B cell (primary cell): ENCODE measurements at regions not wholly inside any gene's neighbourhood (a gene's known extent, or its start where the extent isn't known, plus 50 kb on each side); places are given as distances from the start of the nearest gene placed in this dataset.

Experiments used
- ATAC-seq: fragments of 200-7000 bp; cut with Tn5 transposase; one replicate; pipeline ENCODE4 v1.10.0; 2021; ENCODE audit warnings: low read depth, mild to moderate bottlenecking, moderate number of reproducible peaks, moderate library complexity
- CTCF ChIA-PET: fragments of 350-600 bp; sonication (Branson Sonifier 250); formaldehyde crosslinking; loops from one replicate; lab custom pipeline; 2021; ENCODE audit warnings: antibody characterized with exemption, inconsistent platforms; lab: Charles Lee
- POLR2A ChIA-PET: fragments of 350-600 bp; sonication (Branson Sonifier 250); formaldehyde crosslinking; loops from one replicate; lab custom pipeline; 2021; ENCODE audit warnings: antibody characterized with exemption; lab: Charles Lee
- DNase-seq: peaks from one replicate; pipeline ENCODE4 v3.0.0; 2013
- H2AFZ ChIP-seq: 2 replicates; pipeline ENCODE4 v1.6.1; 2012; ENCODE audit warnings: mild to moderate bottlenecking, low read depth, low read length; ENCODE audit not compliant: insufficient read depth, poor library complexity, severe bottlenecking
- H3K27ac ChIP-seq, 2 donors: 1 replicate in 1 of 2; 2 replicates in 1 of 2; pipeline ENCODE4 v1.5.1; 2012 to 2013; ENCODE audit warnings: low read length in 2 of 2, mild to moderate bottlenecking in 2 of 2, moderate library complexity in 1 of 2
- H3K27me3 ChIP-seq, 4 experiments: fragments of 200-600 bp in 1 of 4; sonication (generic) in 1 of 4; replicated peaks in 1 of 4; 1 replicate in 2 of 4; 2 replicates in 2 of 4; pipeline versions ENCODE4 v1.6.1 to v1.7.0; 2013 to 2016; ENCODE audit warnings: low read length in 3 of 4, mild to moderate bottlenecking in 2 of 4, mixed read lengths in 1 of 4, moderate library complexity in 1 of 4; ENCODE audit not compliant: insufficient read depth in 4 of 4, control insufficient read depth in 3 of 4; ENCODE audit errors: control extremely low read depth in 1 of 4
- H3K36me3 ChIP-seq, 2 experiments: replicated peaks in 1 of 2; 1 replicate in 1 of 2; 2 replicates in 1 of 2; pipeline versions ENCODE4 v1.6.1 to v1.7.1; 2013; ENCODE audit warnings: low read length in 1 of 2; ENCODE audit not compliant: insufficient read depth in 2 of 2, control insufficient read depth in 1 of 2; ENCODE audit errors: control extremely low read depth in 1 of 2, extremely low read depth in 1 of 2
- H3K4me1 ChIP-seq, 2 donors: fragments of 200-600 bp in 1 of 2; sonication (generic) in 1 of 2; 1 replicate in 1 of 2; 2 replicates in 1 of 2; pipeline versions ENCODE4 v1.5.1 to v1.6.1; 2013 to 2017; ENCODE audit warnings: low read length in 2 of 2; ENCODE audit not compliant: control insufficient read depth in 2 of 2, insufficient read depth in 2 of 2
- H3K4me2 ChIP-seq: replicated peaks from 2 replicates; pipeline ENCODE3; 2012; ENCODE audit warnings: mild to moderate bottlenecking, low read depth, low read length; ENCODE audit not compliant: poor library complexity, severe bottlenecking
- H3K4me3 ChIP-seq, 5 experiments: fragments of 200-600 bp in 1 of 5; sonication (generic) in 1 of 5; 1 replicate in 3 of 5; 2 replicates in 2 of 5; pipeline versions ENCODE4 v1.5.1 to v1.7.0; 2011 to 2016; ENCODE audit warnings: low read length in 4 of 5, mild to moderate bottlenecking in 4 of 5, low read depth in 2 of 5, control low read depth in 1 of 5, moderate library complexity in 1 of 5; ENCODE audit not compliant: insufficient read depth in 1 of 5; ENCODE audit errors: control extremely low read depth in 1 of 5, extremely low read depth in 1 of 5
- H3K79me2 ChIP-seq: fragments of 200-600 bp; sonication (generic); one replicate; pipeline ENCODE4 v1.6.0; 2016; ENCODE audit warnings: low read length; ENCODE audit not compliant: control insufficient read depth, insufficient read depth
- H3K9ac ChIP-seq: fragments of 200-600 bp; sonication (generic); 2 replicates; pipeline ENCODE4 v1.6.1; 2017; ENCODE audit warnings: mild to moderate bottlenecking, low read length, moderate library complexity
- H3K9me3 ChIP-seq, 3 donors: one replicate each; pipeline versions ENCODE4 v1.6.1 to v1.7.1; 2013; ENCODE audit warnings: low read length in 2 of 3; ENCODE audit not compliant: control insufficient read depth in 2 of 3, insufficient read depth in 1 of 3; ENCODE audit errors: control extremely low read depth in 1 of 3
- H4K20me1 ChIP-seq: 2 replicates; pipeline ENCODE4 v1.6.0; 2012; ENCODE audit warnings: mild to moderate bottlenecking, low read length; ENCODE audit not compliant: insufficient read depth, control insufficient read depth, poor library complexity, severe bottlenecking
- H3K27ac Mint-ChIP-seq: one replicate; pipeline ENCODE4 v1.8.0; 2021; ENCODE audit warnings: mixed read lengths
- H3K27me3 Mint-ChIP-seq: one replicate; pipeline ENCODE4 v1.8.0; 2021; ENCODE audit warnings: mixed read lengths
- H3K4me1 Mint-ChIP-seq: one replicate; pipeline ENCODE4 v1.8.0; 2021; ENCODE audit warnings: mixed read lengths
- H3K4me3 Mint-ChIP-seq: one replicate; pipeline ENCODE4 v1.8.0; 2021; ENCODE audit warnings: mixed read lengths
- H3K9me3 Mint-ChIP-seq: one replicate; pipeline ENCODE4 v1.8.0; 2022; ENCODE audit warnings: mixed read lengths; ENCODE audit not compliant: insufficient read depth
- CTCF ChIP-seq: fragments of 200-600 bp; IDR thresholded peaks from one replicate; pipeline ENCODE4 v1.8.0; 2022; ENCODE audit warnings: antibody characterized with exemption, mild to moderate bottlenecking
- EZH2 ChIP-seq: IDR thresholded peaks from 2 replicates; pipeline ENCODE4 v1.6.1; 2012; ENCODE audit warnings: borderline replicate concordance, low read depth, mild to moderate bottlenecking, moderate library complexity, low read length; ENCODE audit not compliant: insufficient read depth, poor library complexity, severe bottlenecking
- WGBS: methylation state at CpG from one replicate; pipeline ENCODE4 v1.1.5; 2013; ENCODE audit warnings: missing lambda C conversion rate; ENCODE audit not compliant: insufficient coverage; 5-methylcytosine and 5-hydroxymethylcytosine counted together
- intact Hi-C: fragments of 100-400 bp; cut with micrococcal nuclease; formaldehyde crosslinking; loops from one replicate; pipeline ENCODE4 v1.10.0; 2022

- WGBS = 100% methylated on average over 1 of the region's 1 CpG
- Histone ChIP-seq H3K27ac (no peak overlapping the region), H3K4me1 (no peaks in the 10 kb centered on the region), H3K4me2 (no peak overlapping the region), H2AFZ (no peak overlapping the region), H3K36me3 (no peaks in the 10 kb centered on the region), H3K79me2 (no peaks in the 10 kb centered on the region), H3K4me3 (no peak overlapping the region), H3K9ac (no peak overlapping the region), H3K9me3 (peaks cover 0 to 4% (median 2%) of the 10 kb centered on the region in 3 donors), H4K20me1 (no peaks in the 10 kb centered on the region), H3K27me3 (no peaks in the 10 kb centered on the region)
- ChIA-PET CTCF (no interaction called here), POLR2A (no interaction called here)
- Mint-ChIP-seq H3K4me1 (no peaks in the 10 kb centered on the region), H3K27ac (no peak overlapping the region), H3K27me3 (no peaks in the 10 kb centered on the region), H3K4me3 (no peak overlapping the region), H3K9me3 (peaks cover 3% of the 10 kb centered on the region)
- TF ChIP-seq CTCF = no peak
- TF ChIP-seq EZH2 = no peak
- DNase-seq (no peak), ATAC-seq (no peak)
- intact Hi-C loops = no loop called here
Measured at GRCh38 chr2:52668724-52669123, 1098.9 kb upstream of the CHAC2 start.

GRCh38 chr2:52659546-52659945 is 1108.1 kb upstream of the CHAC2 start:
- Mint-ChIP-seq H3K4me3 (no peak overlapping the region), H3K27me3 (no peaks in the 10 kb centered on the region), H3K4me1 (no peaks in the 10 kb centered on the region), H3K9me3 (no peaks in the 10 kb centered on the region), H3K27ac (no peak overlapping the region)
- ChIA-PET CTCF (no interaction called here), POLR2A (no interaction called here)
- Histone ChIP-seq H3K4me2 (no peak overlapping the region), H3K79me2 (no peaks in the 10 kb centered on the region), H3K27me3 (no peaks in the 10 kb centered on the region), H3K27ac (no peak overlapping the region), H3K36me3 (no peaks in the 10 kb centered on the region), H3K9ac (no peak overlapping the region), H3K9me3 (peaks cover 0 to 6% (median 0%) of the 10 kb centered on the region in 3 donors), H2AFZ (no peak overlapping the region), H4K20me1 (no peaks in the 10 kb centered on the region), H3K4me1 (no peaks in the 10 kb centered on the region), H3K4me3 (no peak overlapping the region)
- intact Hi-C loops = no loop called here
- TF ChIP-seq CTCF = no peak
- no peak for TF ChIP-seq EZH2
- ATAC-seq (no peak), DNase-seq (no peak)
- no CpG with 5 or more reads among the region's 3 CpGs for WGBS
